ENCODE measurements at regions not wholly inside any gene's neighbourhood (a gene's known extent, or its start where the extent isn't known, plus 50 kb on each side); places are given as distances from the start of the nearest gene placed in this dataset.

DNA sequence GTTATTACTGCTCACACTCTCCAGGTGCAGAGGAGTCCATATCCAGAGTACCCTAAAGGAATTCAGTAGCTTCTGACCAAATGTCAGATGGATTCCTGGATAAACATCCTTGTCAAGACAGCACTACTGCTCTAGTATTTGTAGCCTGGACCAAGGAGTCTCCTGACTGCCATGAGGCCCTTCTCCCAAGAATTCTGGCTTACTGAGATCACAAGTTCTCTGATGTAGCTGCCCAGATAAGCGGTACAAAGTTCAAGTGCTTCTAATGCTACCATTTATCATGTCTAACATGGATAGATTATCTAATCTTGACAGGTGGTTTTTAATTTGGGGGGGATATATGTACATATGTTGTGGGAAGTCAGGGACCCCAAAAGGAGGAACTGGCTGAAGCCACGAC lies 196.6 kb upstream of the HMCN1 start:
- POLR2A ChIA-PET = no interaction called here
- TF ChIP-seq FOXA1 (IDR thresholded peaks at IDR 0.05) (no peak), SP1 (IDR thresholded peaks at IDR 0.05) (no peak), ELF4 (IDR thresholded peaks at IDR 0.05) (no peak), BHLHE40 (IDR thresholded peaks at IDR 0.05; ENCODE audit: borderline replicate concordance) (no peak), HDGF (IDR thresholded peaks at IDR 0.05; ENCODE audit: borderline replicate concordance) (no peak), TARDBP (IDR thresholded peaks at IDR 0.05) (no peak), ZNF384 (IDR thresholded peaks at IDR 0.05) (no peak), FOXM1 (IDR thresholded peaks at IDR 0.05; ENCODE audit: borderline replicate concordance) (no peak), CTBP1 (IDR thresholded peaks at IDR 0.05; ENCODE audit: borderline replicate concordance) (no peak), L3MBTL2 (conservative IDR thresholded peaks at IDR 0.05) (no peak), LEF1 (IDR thresholded peaks at IDR 0.05; ENCODE audit: borderline replicate concordance) (no peak), FOXK2 (IDR thresholded peaks at IDR 0.05) (no peak), NFRKB (IDR thresholded peaks at IDR 0.05) (no peak), ARNT (IDR thresholded peaks at IDR 0.05) (no peak), SUZ12 (IDR thresholded peaks at IDR 0.05) (no peak)
- TF ChIP-seq, protein P1, sequence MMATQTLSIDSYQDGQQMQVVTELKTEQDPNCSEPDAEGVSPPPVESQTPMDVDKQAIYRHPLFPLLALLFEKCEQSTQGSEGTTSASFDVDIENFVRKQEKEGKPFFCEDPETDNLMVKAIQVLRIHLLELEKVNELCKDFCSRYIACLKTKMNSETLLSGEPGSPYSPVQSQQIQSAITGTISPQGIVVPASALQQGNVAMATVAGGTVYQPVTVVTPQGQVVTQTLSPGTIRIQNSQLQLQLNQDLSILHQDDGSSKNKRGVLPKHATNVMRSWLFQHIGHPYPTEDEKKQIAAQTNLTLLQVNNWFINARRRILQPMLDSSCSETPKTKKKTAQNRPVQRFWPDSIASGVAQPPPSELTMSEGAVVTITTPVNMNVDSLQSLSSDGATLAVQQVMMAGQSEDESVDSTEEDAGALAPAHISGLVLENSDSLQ (IDR thresholded peaks at IDR 0.05) = no peak
- CTCF ChIA-PET = no interaction called here
- DNase-seq (ENCODE audit: extremely low spot score) = no peak

DNA sequence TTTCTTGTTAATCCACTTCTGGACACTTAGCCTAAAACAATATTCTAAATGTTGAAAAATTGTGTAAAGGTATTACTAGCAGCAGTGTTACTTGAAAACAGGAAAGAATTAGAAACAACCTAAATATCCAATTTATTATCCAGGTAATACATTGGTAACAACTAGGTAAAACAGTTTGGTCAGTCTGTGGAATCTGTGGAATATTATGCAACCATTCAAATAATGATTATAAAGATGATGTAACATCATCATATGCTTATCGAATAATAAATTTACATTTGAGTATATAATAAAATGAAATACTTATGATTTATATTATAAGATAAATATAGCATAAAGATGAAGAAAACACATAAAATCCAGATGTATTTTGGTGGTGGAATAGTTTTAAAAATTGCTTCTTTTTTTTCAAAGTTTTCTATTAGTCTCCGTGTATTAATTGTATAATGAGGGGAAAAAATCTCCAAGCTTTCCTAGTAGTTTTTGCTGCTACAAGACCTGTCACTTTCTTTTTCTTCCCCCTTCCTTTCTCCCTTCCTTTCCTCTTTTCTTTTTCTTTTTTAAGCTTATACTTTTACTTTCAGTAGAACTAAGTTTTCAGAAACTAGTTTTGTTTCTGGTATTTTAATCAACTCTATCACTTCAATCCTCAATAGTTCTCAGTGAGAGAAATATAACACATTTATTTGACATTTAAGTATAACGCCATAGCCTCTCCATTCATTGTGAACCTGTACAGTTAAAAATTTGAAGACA lies 197.8 kb upstream of the HMCN1 start:
- POLR2A ChIA-PET = no interaction called here
- CTCF ChIA-PET = no interaction called here
- no peak for DNase-seq (ENCODE audit: extremely low spot score)
- TF ChIP-seq ARNT (IDR thresholded peaks at IDR 0.05) (no peak), FOXA1 (IDR thresholded peaks at IDR 0.05) (no peak)

DNA sequence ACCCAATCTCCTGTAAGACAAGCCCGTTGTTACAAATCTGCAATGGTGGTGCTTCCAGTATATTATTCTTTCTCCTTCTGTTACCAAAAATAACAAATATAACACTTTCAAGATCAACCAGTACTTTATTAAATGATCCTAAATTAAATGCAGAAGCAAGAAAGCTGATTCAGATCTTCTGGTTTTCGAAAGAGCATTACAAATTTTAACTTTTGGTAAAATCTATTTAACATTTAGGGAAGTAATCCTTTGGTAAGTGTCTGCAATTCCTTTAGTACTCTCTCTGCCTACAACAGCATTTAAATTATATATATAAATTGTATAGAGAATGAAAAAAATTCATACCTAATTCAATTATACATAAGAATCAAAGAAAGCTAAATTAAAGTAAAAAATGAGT lies 198.6 kb upstream of the HMCN1 start:
- ChIA-PET CTCF (interaction anchor here (0.6 kb wide), 1 partner anchor 598 kb away, joined by 3 read pairs; no protein-coding TSS in a partner anchor), POLR2A (no interaction called here)
- TF ChIP-seq SP1 (IDR thresholded peaks at IDR 0.05) (no peak), LEF1 (IDR thresholded peaks at IDR 0.05; ENCODE audit: borderline replicate concordance) (no peak), ZNF384 (IDR thresholded peaks at IDR 0.05) (no peak), HDGF (IDR thresholded peaks at IDR 0.05; ENCODE audit: borderline replicate concordance) (no peak), TARDBP (IDR thresholded peaks at IDR 0.05) (no peak), FOXM1 (IDR thresholded peaks at IDR 0.05; ENCODE audit: borderline replicate concordance) (no peak), ELF4 (IDR thresholded peaks at IDR 0.05) (no peak), FOXA1 (IDR thresholded peaks at IDR 0.05) (no peak), SUZ12 (IDR thresholded peaks at IDR 0.05) (no peak), BHLHE40 (IDR thresholded peaks at IDR 0.05; ENCODE audit: borderline replicate concordance) (no peak)
- TF ChIP-seq, protein P1 (IDR thresholded peaks at IDR 0.05) = no peak
- DNase-seq (ENCODE audit: extremely low spot score) = no peak

- TF ChIP-seq ELF4 (IDR thresholded peaks at IDR 0.05) (no peak), FOXK2 (IDR thresholded peaks at IDR 0.05) (no peak)
- DNase-seq (ENCODE audit: extremely low spot score) = no peak
- POLR2A ChIA-PET = no interaction called here
Observed at GRCh38 chr1:185534801-185535200, 199.4 kb upstream of the HMCN1 start.

GRCh38 chr1:185533596-185533995 lies 200.6 kb upstream of the HMCN1 start:
- DNase-seq (ENCODE audit: extremely low spot score) = no peak
- TF ChIP-seq LEF1 (IDR thresholded peaks at IDR 0.05; ENCODE audit: borderline replicate concordance) = no peak
- TF ChIP-seq ELF4 (IDR thresholded peaks at IDR 0.05) = no peak
- TF ChIP-seq ZNF384 (IDR thresholded peaks at IDR 0.05) = no peak
- TF ChIP-seq FOXA1 (IDR thresholded peaks at IDR 0.05) = no peak
- TF ChIP-seq, protein P1 (IDR thresholded peaks at IDR 0.05) = no peak
- no peak for TF ChIP-seq L3MBTL2 (conservative IDR thresholded peaks at IDR 0.05)
- no peak for TF ChIP-seq FOXK2 (IDR thresholded peaks at IDR 0.05)
- no peak for TF ChIP-seq HDGF (IDR thresholded peaks at IDR 0.05; ENCODE audit: borderline replicate concordance)
- TF ChIP-seq FOXM1 (IDR thresholded peaks at IDR 0.05; ENCODE audit: borderline replicate concordance) = no peak
- no peak for TF ChIP-seq SP1 (IDR thresholded peaks at IDR 0.05)
- TF ChIP-seq ARNT (IDR thresholded peaks at IDR 0.05) = no peak
- TF ChIP-seq TARDBP (IDR thresholded peaks at IDR 0.05) = no peak
- no peak for TF ChIP-seq NFRKB (IDR thresholded peaks at IDR 0.05)
- no peak for TF ChIP-seq SUZ12 (IDR thresholded peaks at IDR 0.05)
- no peak for TF ChIP-seq CTBP1 (IDR thresholded peaks at IDR 0.05; ENCODE audit: borderline replicate concordance)
- TF ChIP-seq BHLHE40 (IDR thresholded peaks at IDR 0.05; ENCODE audit: borderline replicate concordance) = no peak
- ChIA-PET POLR2A (no interaction called here), CTCF (no interaction called here)

More at GRCh38 chr1:185534801-185535200, 199.4 kb upstream of the HMCN1 start:
- CTCF ChIA-PET = no interaction called here

DNA sequence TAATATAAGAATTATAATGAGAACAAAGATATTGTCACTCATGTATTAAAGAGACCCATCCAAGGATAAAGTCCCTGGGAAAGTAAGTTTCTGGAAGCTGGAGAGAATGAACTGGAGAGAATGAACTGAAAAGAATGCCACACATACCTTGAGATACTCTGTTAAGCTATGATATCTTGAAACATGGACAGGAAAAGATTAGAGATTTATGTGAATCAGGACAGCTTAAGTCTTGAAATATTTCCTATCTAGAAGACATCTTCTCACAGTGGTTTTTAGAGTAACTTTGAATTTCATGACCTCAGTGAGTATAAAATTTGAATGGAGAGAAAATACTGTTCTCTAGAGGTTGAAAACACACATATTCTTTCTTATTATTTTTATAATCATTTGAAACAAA lies 201.3 kb upstream of the HMCN1 start:
- TF ChIP-seq NFRKB (IDR thresholded peaks at IDR 0.05) (no peak), CTBP1 (IDR thresholded peaks at IDR 0.05; ENCODE audit: borderline replicate concordance) (no peak), ELF4 (IDR thresholded peaks at IDR 0.05) (no peak), TARDBP (IDR thresholded peaks at IDR 0.05) (no peak), L3MBTL2 (conservative IDR thresholded peaks at IDR 0.05) (no peak), HDGF (IDR thresholded peaks at IDR 0.05; ENCODE audit: borderline replicate concordance) (no peak), FOXA1 (IDR thresholded peaks at IDR 0.05) (no peak), SUZ12 (IDR thresholded peaks at IDR 0.05) (no peak), SP1 (IDR thresholded peaks at IDR 0.05) (no peak), FOXK2 (IDR thresholded peaks at IDR 0.05) (no peak), FOXM1 (IDR thresholded peaks at IDR 0.05; ENCODE audit: borderline replicate concordance) (no peak), ZNF384 (IDR thresholded peaks at IDR 0.05) (no peak), ARNT (IDR thresholded peaks at IDR 0.05) (no peak), BHLHE40 (IDR thresholded peaks at IDR 0.05; ENCODE audit: borderline replicate concordance) (no peak), LEF1 (IDR thresholded peaks at IDR 0.05; ENCODE audit: borderline replicate concordance) (no peak)
- TF ChIP-seq, protein P1 (IDR thresholded peaks at IDR 0.05) = no peak
- ChIA-PET CTCF (no interaction called here), POLR2A (no interaction called here)
- no peak for DNase-seq (ENCODE audit: extremely low spot score)
